CMK (cell line): ENCODE measurements at regions not wholly inside any gene's neighbourhood (a gene's known extent, or its start where the extent isn't known, plus 50 kb on each side); places are given as distances from the start of the nearest gene placed in this dataset.

Experiments
- DNase-seq: peaks from one replicate; pipeline ENCODE4 v3.0.0-alpha.2; 2010; ENCODE audit warnings: low read depth

GRCh38 chr5:58066557-58066956 lies 393.3 kb downstream of the PLK2 start:
- DNase-seq, result no peak

GRCh38 chr5:58066076-58066475 lies 393.8 kb downstream of the PLK2 start:
- DNase-seq, result no peak

GRCh38 chr5:58064801-58065200 lies 395.1 kb downstream of the PLK2 start:
- no peak for DNase-seq

- no peak for DNase-seq
Measured at GRCh38 chr5:58060996-58061395, 398.9 kb downstream of the PLK2 start.

GRCh38 chr5:58057324-58057723 lies 402.6 kb downstream of the PLK2 start:
- no peak for DNase-seq

- no peak for DNase-seq
Measured at GRCh38 chr5:58056546-58056945, 403.3 kb downstream of the PLK2 start.

GRCh38 chr5:58054018-58054417 lies 405.9 kb downstream of the PLK2 start:
- no peak for DNase-seq

- no peak for DNase-seq
Measured at GRCh38 chr5:58048954-58049353, 410.9 kb downstream of the PLK2 start.

- no peak for DNase-seq
Measured at GRCh38 chr5:58048185-58048925, 411.5 kb downstream of the PLK2 start.

GRCh38 chr5:58046371-58046770 lies 413.5 kb downstream of the PLK2 start:
- DNase-seq, result no peak

- no peak for DNase-seq
Measured at GRCh38 chr5:58044166-58044565, 415.7 kb downstream of the PLK2 start.

GRCh38 chr5:58043032-58043945 lies 416.6 kb downstream of the PLK2 start:
- no peak for DNase-seq

GRCh38 chr5:58041884-58042283 lies 418.0 kb downstream of the PLK2 start:
- no peak for DNase-seq

- DNase-seq, result no peak
Measured at GRCh38 chr5:58040846-58041245, 419.0 kb downstream of the PLK2 start.

GRCh38 chr5:58040044-58040443 lies 419.8 kb downstream of the PLK2 start:
- no peak for DNase-seq

GRCh38 chr5:58037899-58038298 lies 422.0 kb downstream of the PLK2 start:
- DNase-seq, result no peak

- DNase-seq, result no peak
Measured at GRCh38 chr5:58025809-58026208, 434.1 kb downstream of the PLK2 start.

- DNase-seq, result no peak
Measured at GRCh38 chr5:58024151-58024550, 435.7 kb downstream of the PLK2 start.

- DNase-seq, result no peak
Measured at GRCh38 chr5:58022055-58022454, 437.8 kb downstream of the PLK2 start.

GRCh38 chr5:58021466-58021865 lies 438.4 kb downstream of the PLK2 start:
- no peak for DNase-seq

- DNase-seq, result no peak
Measured at GRCh38 chr5:58019614-58020013, 440.3 kb downstream of the PLK2 start.

GRCh38 chr5:58018016-58018415 lies 441.9 kb downstream of the PLK2 start:
- no peak for DNase-seq

- no peak for DNase-seq
Measured at GRCh38 chr5:58016877-58017276, 443.0 kb downstream of the PLK2 start.
